ENCODE measurements at regions not wholly inside any gene's neighbourhood (a gene's known extent, or its start where the extent isn't known, plus 50 kb on each side); places are given as distances from the start of the nearest gene placed in this dataset.
"Not testable (repeated sequence)": the region's sequence is repeated elsewhere in the genome, so short reads cannot be mapped to it uniquely, and the experiment has no call there.

- no peak for DNase-seq (ENCODE audit: low read depth)
Measured at GRCh38 chr13:79870123-79870522, 389.2 kb downstream of the NDFIP2 start.

- no peak for DNase-seq (ENCODE audit: low read depth)
Measured at GRCh38 chr13:79869326-79869725, 388.4 kb downstream of the NDFIP2 start.

GRCh38 chr13:79867254-79867653, 386.3 kb downstream of the NDFIP2 start:
- DNase-seq (ENCODE audit: low read depth) = no peak

- DNase-seq (ENCODE audit: low read depth) = no peak
Measured at GRCh38 chr13:79866436-79866835, 385.5 kb downstream of the NDFIP2 start.

GRCh38 chr13:79862515-79862914, 381.6 kb downstream of the NDFIP2 start:
- DNase-seq (ENCODE audit: low read depth) = no peak

GRCh38 chr13:79861731-79862130, 380.8 kb downstream of the NDFIP2 start:
- no peak for DNase-seq (ENCODE audit: low read depth)

- no peak for DNase-seq (ENCODE audit: low read depth)
Measured at GRCh38 chr13:79860791-79861190, 379.8 kb downstream of the NDFIP2 start.

GRCh38 chr13:79859756-79860155, 378.8 kb downstream of the NDFIP2 start:
- DNase-seq (ENCODE audit: low read depth) = no peak

GRCh38 chr13:79853251-79853650, 372.3 kb downstream of the NDFIP2 start:
- no peak for DNase-seq (ENCODE audit: low read depth)

- no peak for DNase-seq (ENCODE audit: low read depth)
Measured at GRCh38 chr13:79851318-79851717, 370.4 kb downstream of the NDFIP2 start.

GRCh38 chr13:79847882-79848592, 367.1 kb downstream of the NDFIP2 start:
- no peak for DNase-seq (ENCODE audit: low read depth)

- DNase-seq (ENCODE audit: low read depth) = no peak
Measured at GRCh38 chr13:79846386-79846785, 365.4 kb downstream of the NDFIP2 start.

- peak; percentile 22 for DNase-seq (ENCODE audit: low read depth)
Measured at GRCh38 chr13:79837741-79838450, 356.9 kb downstream of the NDFIP2 start.

- not testable (repeated sequence) for DNase-seq (ENCODE audit: low read depth)
Measured at GRCh38 chr13:79836121-79836520, 355.2 kb downstream of the NDFIP2 start.

GRCh38 chr13:79834876-79835275, 353.9 kb downstream of the NDFIP2 start:
- no peak for DNase-seq (ENCODE audit: low read depth)

- no peak for DNase-seq (ENCODE audit: low read depth)
Measured at GRCh38 chr13:79833991-79834390, 353.0 kb downstream of the NDFIP2 start.

GRCh38 chr13:79831556-79831955, 350.6 kb downstream of the NDFIP2 start:
- no peak for DNase-seq (ENCODE audit: low read depth)

- DNase-seq (ENCODE audit: low read depth) = no peak
Measured at GRCh38 chr13:79830945-79831344, 350.0 kb downstream of the NDFIP2 start.

GRCh38 chr13:79830426-79830825, 349.5 kb downstream of the NDFIP2 start:
- DNase-seq (ENCODE audit: low read depth) = no peak

- DNase-seq (ENCODE audit: low read depth) = no peak
Measured at GRCh38 chr13:79829880-79830279, 348.9 kb downstream of the NDFIP2 start.

GRCh38 chr13:79825959-79826358, 345.0 kb downstream of the NDFIP2 start:
- no peak for DNase-seq (ENCODE audit: low read depth)

- DNase-seq (ENCODE audit: low read depth) = no peak
Measured at GRCh38 chr13:79815041-79815440, 334.1 kb downstream of the NDFIP2 start.

- DNase-seq (ENCODE audit: low read depth) = no peak
Measured at GRCh38 chr13:79812070-79812850, 331.3 kb downstream of the NDFIP2 start.
